NCI-H1105 treated with DMSO at 0.1 percent for 48 hours (cell line): ENCODE measurements at regions not wholly inside any gene's neighbourhood (a gene's known extent, or its start where the extent isn't known, plus 50 kb on each side); places are given as distances from the start of the nearest gene placed in this dataset.
A peak's percentile ranks its signal among the peaks of the same experiment; 100 is the strongest.

Experiments
- DNase-seq: peaks from one replicate; lab custom pipeline; 2025; lab: John Stamatoyannopoulos, UW

GRCh38 chr10:30256084-30256483 lies 93.0 kb downstream of the MTPAP start:
- DNase-seq = no peak

GRCh38 chr10:30254926-30255325 lies 94.2 kb downstream of the MTPAP start:
- DNase-seq = no peak

GRCh38 chr10:30248728-30249127 lies 100.3 kb downstream of the MTPAP start:
- no peak for DNase-seq

GRCh38 chr10:30247704-30248103 lies 101.4 kb downstream of the MTPAP start:
- DNase-seq = no peak

DNA sequence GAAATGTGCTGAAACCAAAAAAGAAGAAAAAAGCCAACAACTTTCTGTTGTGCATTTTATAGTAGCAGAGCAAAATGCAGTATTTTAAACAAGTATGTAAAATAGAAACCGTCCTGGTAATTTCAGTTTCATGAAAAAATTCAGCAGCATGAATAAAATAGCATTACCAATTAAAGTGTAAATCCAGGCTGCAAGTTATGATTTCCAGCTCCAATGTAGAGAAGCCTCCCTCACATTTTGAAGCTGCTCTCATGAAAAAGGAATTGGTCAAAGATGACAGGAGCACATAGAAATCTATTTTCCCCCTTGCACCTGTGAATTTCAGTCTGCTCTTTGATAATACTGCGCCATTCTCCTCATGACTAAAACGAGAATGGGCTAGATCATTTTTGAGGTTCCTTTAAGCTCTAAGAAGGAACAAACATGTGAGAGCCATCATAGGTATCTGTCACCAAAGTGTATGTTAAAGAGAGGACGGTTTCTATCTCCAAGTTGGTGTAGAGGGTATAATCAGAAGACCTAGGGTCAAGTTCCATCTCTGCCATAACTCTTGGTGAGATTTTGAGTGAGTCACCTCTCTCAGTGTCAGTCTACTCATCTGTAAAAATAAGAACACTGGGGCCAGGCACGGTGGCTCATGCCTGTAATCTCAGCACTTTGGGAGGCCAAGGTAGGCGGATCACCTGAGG lies 107.5 kb downstream of the MTPAP start:
- no peak for DNase-seq

DNA sequence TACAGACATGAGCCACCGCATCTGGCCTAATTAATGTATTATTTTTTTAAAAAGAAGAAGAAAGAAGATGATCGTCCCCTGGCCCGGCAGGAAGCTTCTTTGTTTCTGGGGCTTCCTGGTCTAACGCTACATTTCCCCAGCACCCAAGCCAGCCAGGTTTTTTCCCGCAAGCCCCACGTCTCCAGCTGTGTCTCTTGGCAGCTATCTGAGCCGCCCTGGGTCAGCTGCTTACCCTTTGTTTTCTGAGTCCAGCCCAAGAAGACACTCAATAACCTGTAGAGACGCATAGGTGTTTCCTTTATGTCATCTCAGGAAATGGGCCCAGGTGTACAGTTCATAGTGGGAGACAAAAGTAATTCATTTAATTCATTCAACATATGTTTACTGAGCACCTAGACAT lies 110.2 kb downstream of the MTPAP start:
- no peak for DNase-seq

GRCh38 chr10:30233186-30233959 lies 115.7 kb downstream of the MTPAP start:
- no peak for DNase-seq

- DNase-seq = no peak
These were observed 117.4 kb downstream of the MTPAP start for GRCh38 chr10:30231709-30232108.

DNA sequence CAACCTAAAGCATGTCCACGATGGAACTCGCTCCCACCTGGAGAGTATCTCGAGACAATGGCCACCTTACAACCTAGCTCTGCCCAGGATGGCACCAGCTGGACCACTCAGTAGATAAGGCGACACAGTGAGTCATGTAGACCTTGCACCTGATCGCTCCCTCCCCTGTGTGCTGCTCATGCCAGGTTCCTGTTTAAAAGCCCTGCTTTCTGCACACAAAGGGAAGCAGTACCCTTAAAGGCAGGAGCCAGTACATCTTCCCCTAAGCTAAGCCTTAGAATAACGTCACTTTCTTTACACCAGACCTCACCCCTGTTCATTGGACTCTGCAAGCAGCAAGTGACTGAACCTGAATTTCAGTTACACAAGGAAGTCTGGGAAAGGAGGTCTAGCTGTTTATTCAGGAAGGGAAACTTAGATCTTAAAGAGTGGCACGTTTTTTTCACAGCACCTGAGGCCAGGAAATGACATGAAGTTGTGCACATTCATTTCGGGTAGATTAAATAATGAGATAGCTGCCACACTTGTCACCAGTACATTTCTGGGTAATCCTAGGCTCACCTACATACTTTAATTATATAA lies 117.9 kb downstream of the MTPAP start:
- no peak for DNase-seq

GRCh38 chr10:30229536-30229935 lies 119.5 kb downstream of the MTPAP start:
- no peak for DNase-seq

DNA sequence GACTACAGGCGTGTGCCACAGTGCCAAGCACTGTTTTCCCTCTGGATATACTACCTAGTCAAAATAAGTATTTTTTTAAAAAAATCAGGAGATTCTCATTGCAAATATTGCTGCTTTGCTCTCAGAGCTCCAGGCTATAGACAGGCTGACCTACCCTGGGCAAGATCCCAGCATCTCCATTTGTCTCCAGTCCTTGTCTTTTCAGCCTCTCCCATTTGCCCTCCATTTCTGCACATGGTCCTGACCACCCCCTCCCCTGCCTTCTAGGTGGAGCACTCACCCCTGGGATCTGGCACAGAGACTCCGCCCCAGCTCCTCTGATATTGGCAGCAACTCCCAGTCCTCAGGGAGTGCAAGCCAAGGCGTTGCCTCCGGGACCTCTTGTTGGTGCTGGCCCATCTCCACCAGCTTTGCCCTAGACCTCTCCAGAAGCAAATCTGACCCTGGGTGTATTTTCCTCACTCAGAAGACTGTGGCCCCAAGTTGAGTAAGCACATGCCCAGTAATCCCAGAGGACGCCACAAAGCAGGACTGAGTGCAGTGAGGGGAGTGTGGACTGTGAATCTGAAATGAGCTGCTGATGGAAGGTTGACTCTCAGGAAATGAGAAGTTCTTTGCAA lies 120.6 kb downstream of the MTPAP start:
- DNase-seq = no peak

- DNase-seq = no peak
These were observed 121.6 kb downstream of the MTPAP start for GRCh38 chr10:30227481-30227880.

GRCh38 chr10:30219971-30220751 lies 128.9 kb downstream of the MTPAP start:
- DNase-seq = peak; percentile 8

GRCh38 chr10:30216821-30217220 lies 132.3 kb downstream of the MTPAP start:
- no peak for DNase-seq

DNA sequence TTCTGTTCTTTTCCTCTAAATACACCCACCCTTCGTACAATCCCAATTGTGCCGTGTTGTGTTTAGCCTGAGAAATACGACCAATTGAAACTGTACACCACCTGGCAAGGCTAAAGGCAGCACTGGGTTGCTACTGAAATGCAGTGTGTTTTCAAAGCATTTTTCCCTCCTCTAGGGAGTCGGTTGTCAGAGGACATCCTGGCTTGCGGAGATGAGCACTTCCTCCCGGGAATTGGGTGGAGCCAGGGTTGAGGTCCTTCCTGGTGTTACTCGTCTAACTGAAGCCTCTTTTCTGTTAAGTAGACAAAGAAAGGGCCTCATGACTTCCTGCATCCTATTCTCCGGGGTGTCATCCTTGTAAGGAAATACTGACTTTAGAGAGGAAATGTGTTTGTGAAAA lies 133.5 kb downstream of the MTPAP start:
- DNase-seq = no peak

DNA sequence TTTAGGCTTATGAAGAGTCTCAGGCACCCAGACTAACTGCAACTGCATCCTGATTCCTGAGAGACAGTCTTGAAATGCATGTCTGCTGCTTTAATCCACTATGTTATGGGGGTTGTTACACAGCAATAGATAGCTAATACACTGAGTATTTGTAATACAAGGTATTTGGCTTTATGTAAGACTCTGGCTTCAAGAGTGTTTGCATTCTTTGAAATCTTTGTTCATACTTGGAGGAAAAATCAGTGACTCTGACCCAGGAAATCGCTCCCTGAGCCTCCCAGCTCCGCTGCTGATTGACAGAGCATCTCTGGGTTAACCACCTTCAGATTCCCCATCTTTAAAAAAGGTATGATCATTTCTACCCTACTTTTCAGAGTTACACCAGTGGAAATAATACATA lies 133.9 kb downstream of the MTPAP start:
- DNase-seq = no peak

DNA sequence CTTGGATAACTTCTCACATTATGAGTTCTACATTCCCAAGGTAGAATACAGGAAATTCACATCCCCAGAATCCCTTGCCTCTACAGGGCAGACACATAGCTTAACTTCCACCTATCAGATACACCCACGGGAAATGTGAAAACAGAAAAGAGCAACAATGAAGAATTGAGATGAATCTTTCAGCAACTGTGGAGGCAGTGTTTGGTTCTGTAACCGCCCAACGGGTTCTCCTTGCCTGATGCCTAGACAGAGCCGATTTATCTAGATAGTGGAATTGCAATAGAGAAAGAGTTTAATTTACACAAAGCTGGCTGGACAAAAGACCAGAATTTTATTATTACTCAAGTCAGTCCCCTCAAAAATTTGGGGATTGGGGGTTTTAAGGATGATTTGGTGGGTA lies 138.8 kb downstream of the MTPAP start:
- DNase-seq = no peak

DNA sequence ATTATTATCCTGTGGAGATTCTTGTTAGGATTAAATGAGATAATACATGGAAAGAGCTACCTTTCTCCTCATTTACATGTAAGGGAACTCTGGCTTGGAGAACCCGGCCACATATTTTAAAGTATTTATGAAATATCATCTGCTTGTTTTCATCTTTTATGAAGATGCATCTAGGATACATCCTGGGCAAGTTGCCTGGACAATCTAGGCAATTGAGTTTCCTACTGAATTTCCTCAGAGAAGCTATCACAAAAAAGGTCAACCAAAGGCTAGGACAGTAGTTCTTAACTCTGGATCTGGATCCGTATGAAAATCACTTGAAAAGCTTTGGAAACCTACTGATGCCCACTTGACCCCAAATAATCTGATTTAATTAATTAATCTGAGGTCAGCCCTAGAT lies 140.7 kb downstream of the MTPAP start:
- DNase-seq = no peak

DNA sequence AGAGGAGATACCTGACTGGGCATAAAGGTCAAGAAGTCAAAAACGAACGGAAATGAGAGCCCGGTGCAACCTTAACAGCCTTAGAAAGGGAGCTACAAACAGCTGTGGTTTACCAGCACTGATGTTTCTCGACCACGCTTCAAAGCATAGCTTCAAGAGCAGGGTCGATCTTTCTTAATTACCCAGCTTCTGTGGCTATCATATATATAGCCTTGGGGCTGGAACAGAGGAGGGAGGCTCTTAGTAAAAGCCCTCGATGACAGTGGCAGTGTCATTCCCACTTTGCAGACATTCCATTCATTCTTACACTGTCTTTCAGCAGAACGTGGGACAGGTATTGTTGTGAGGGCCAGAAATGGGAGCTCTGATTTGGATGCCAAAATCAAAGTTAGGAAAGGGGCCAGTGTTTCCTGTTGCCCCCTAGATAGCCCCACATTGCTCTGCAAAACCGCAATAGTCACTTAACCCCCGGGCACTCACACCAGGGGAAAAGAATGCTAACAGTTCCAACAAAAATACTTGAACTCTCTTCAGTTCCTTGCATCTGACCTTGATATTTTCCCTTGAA lies 141.5 kb downstream of the MTPAP start:
- no peak for DNase-seq

- DNase-seq = no peak
These were observed 140.6 kb upstream of the JCAD start for GRCh38 chr10:30200017-30200415.

DNA sequence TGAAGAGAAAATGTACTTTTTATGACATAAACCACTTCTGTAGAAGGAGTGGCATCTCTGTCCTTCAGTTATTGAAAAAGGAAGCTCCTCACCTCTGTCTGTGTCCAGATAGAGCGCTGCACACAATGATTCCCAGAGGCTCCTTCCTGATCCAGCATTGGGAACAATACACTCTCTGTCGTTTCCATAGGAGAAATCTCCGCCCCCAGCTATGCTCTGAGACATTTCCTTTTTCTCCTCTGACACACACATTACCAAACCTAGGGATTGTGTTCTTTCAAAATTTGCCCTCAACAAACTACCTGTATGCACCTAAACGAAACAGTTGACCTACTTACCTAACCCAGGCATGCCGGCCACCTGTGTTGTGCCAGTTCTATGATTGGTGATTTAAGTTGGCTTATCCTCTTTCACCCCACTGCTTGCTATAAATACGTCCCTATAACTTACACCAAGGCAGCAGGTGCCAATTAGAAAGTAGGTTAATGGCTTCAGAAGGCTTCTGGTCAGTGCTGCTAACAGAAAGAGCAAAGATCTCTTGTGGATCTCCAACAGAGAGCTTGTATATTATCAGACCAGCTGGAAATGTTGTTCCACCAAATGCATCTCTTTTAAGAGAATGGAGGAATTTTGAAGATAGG lies 140.1 kb upstream of the JCAD start:
- no peak for DNase-seq
